Panc1 (cell line): ENCODE measurements at regions not wholly inside any gene's neighbourhood (a gene's known extent, or its start where the extent isn't known, plus 50 kb on each side); places are given as distances from the start of the nearest gene placed in this dataset.
"Not testable (repeated sequence)": the region's sequence is repeated elsewhere in the genome, so short reads cannot be mapped to it uniquely, and the experiment has no call there.

Experiments
- ATAC-seq: fragments of 200-7000 bp; cut with Tn5 transposase; 2 replicates; pipeline ENCODE4 v1.9.1; 2020; ENCODE audit warnings: mild to moderate bottlenecking, moderate library complexity
- BruUV-seq: library from RNA; stranded (reverse); fragments of 400-500 nt; replicated peaks from 2 replicates; lab custom pipeline; 2021; lab: Mats Ljungman, UMichigan
- CTCF ChIA-PET: fragments of 300-600 bp; sonication (Branson Sonifier 250); formaldehyde crosslinking; loops from one replicate; lab custom pipeline; 2022; ENCODE audit warnings: antibody characterized with exemption; lab: Charles Lee
- POLR2A ChIA-PET: fragments of 300-600 bp; sonication (Branson Sonifier 250); formaldehyde crosslinking; loops from one replicate; lab custom pipeline; 2022; ENCODE audit warnings: antibody characterized with exemption; lab: Charles Lee
- DNase-seq: peaks from one replicate; pipeline ENCODE4 v3.0.0-alpha.2; 2010; ENCODE audit warnings: low read depth, low spot score
- H3K27ac ChIP-seq: 2 replicates; pipeline ENCODE4 v1.5.1; 2011; ENCODE audit warnings: mild to moderate bottlenecking, low read length, inconsistent platforms
- H3K27me3 ChIP-seq: fragments of 200-500 bp; sonication (Bioruptor generic); 2 replicates; pipeline ENCODE4 v1.6.0; 2014; ENCODE audit warnings: low read length, inconsistent platforms; ENCODE audit not compliant: control insufficient read depth, insufficient read depth
- H3K36me3 ChIP-seq: fragments of 200-500 bp; sonication (Bioruptor generic); 2 replicates; pipeline ENCODE4 v1.5.1; 2014; ENCODE audit warnings: inconsistent platforms, mild to moderate bottlenecking, low read length, moderate library complexity; ENCODE audit not compliant: control insufficient read depth, insufficient read depth
- H3K4me1 ChIP-seq: 2 replicates; pipeline ENCODE4 v1.5.1; 2011; ENCODE audit warnings: inconsistent platforms, mild to moderate bottlenecking, low read length, moderate library complexity; ENCODE audit not compliant: control insufficient read depth, insufficient read depth
- H3K4me3 ChIP-seq, 2 experiments: 2 replicates each; pipeline ENCODE4 v1.5.1; 2011 to 2012; ENCODE audit warnings: low read depth in 2 of 2, low read length in 2 of 2, mild to moderate bottlenecking in 2 of 2, inconsistent platforms in 1 of 2, moderate library complexity in 1 of 2
- H3K9me3 ChIP-seq: fragments of 200-500 bp; sonication (Bioruptor generic); 2 replicates; pipeline ENCODE4 v1.5.1; 2014; ENCODE audit warnings: low read depth, mild to moderate bottlenecking, inconsistent platforms, low read length, moderate library complexity; ENCODE audit not compliant: control insufficient read depth, insufficient read depth
- CTCF ChIP-seq: fragments of 450-650 bp; IDR thresholded peaks from 2 replicates; pipeline ENCODE4 v1.5.1; 2017; ENCODE audit warnings: mild to moderate bottlenecking
- POLR2AphosphoS5 ChIP-seq: IDR thresholded peaks from 2 replicates; pipeline ENCODE4 v1.6.1; 2012; ENCODE audit warnings: mild to moderate bottlenecking, low read depth, low read length, moderate library complexity
- REST ChIP-seq, 2 experiments: IDR thresholded peaks; 2 replicates each; pipeline ENCODE4 v1.6.1; 2011 to 2012; ENCODE audit warnings: low read depth in 2 of 2, control low read depth in 1 of 2, low read length in 1 of 2, mild to moderate bottlenecking in 1 of 2, moderate library complexity in 1 of 2; ENCODE audit not compliant: insufficient read depth in 1 of 2
- SIN3A ChIP-seq: IDR thresholded peaks from 2 replicates; pipeline ENCODE4 v1.6.1; 2012; ENCODE audit warnings: low read depth, mild to moderate bottlenecking, low read length, moderate library complexity, borderline replicate concordance; ENCODE audit not compliant: insufficient read depth
- TCF7L2 ChIP-seq: IDR thresholded peaks from 2 replicates; pipeline ENCODE4 v1.6.1; 2011; ENCODE audit warnings: mild to moderate bottlenecking, low read depth, low read length, inconsistent platforms
- in situ Hi-C: cut with HindIII; loops from 2 replicates; pipeline ENCODE4 v1.10.0; 2016; ENCODE audit warnings: low sequenced_read_pairs, low pct_unique_long_range_greater_than_20kb
- intact Hi-C: fragments of 100-400 bp; cut with micrococcal nuclease; formaldehyde crosslinking; loops from one replicate; pipeline ENCODE4 v1.10.0; 2022; ENCODE audit not compliant: unreplicated experiment

- TF ChIP-seq REST (IDR thresholded peaks at IDR 0.05; ENCODE audit: insufficient read depth in 1 of 2, low read depth in 2 of 2, low read length in 1 of 2), result no peak
- no peak for TF ChIP-seq POLR2AphosphoS5
- TF ChIP-seq SIN3A, result no peak
- no peak for TF ChIP-seq CTCF
- TF ChIP-seq TCF7L2, result no peak
- in situ Hi-C loops, result no loop called here
- Histone ChIP-seq H3K27ac (no peak overlapping the region), H3K4me3 (no peak overlapping the region), H3K4me1 (no peaks in the 10 kb centered on the region), H3K36me3 (no peaks in the 10 kb centered on the region), H3K27me3 (no peaks in the 10 kb centered on the region), H3K9me3 (no peaks in the 10 kb centered on the region)
- BruUV-seq, result no TSS peak
- ChIA-PET CTCF (no interaction called here), POLR2A (no interaction called here)
- no peak for ATAC-seq
- intact Hi-C loops, result loop anchor here (10.0 kb wide), 1 partner anchor 60 kb away; no protein-coding TSS in a partner anchor
- DNase-seq, result no peak
These were observed 442.4 kb downstream of the RBFOX1 start for GRCh38 chr16:7775072-7775488.

- no peak for DNase-seq
- H3K4me3 ChIP-seq, result no peak overlapping the region
- no peaks in the 10 kb centered on the region for H3K9me3 ChIP-seq
- H3K4me1 ChIP-seq, result no peaks in the 10 kb centered on the region
- no peak overlapping the region for H3K27ac ChIP-seq
- H3K36me3 ChIP-seq, result no peaks in the 10 kb centered on the region
- no TSS peak for BruUV-seq
- TF ChIP-seq CTCF (no peak), POLR2AphosphoS5 (no peak), REST (IDR thresholded peaks at IDR 0.05; ENCODE audit: insufficient read depth in 1 of 2, low read depth in 2 of 2, low read length in 1 of 2) (no peak), TCF7L2 (no peak), SIN3A (no peak)
- ChIA-PET POLR2A (no interaction called here), CTCF (no interaction called here)
- intact Hi-C loops (loop anchor here (10.0 kb wide), 1 partner anchor 58 kb away; no protein-coding TSS in a partner anchor), in situ Hi-C loops (no loop called here)
- no peaks in the 10 kb centered on the region for H3K27me3 ChIP-seq
- no peak for ATAC-seq
These were observed 440.1 kb downstream of the RBFOX1 start for GRCh38 chr16:7772722-7773121.

GRCh38 chr16:7769091-7769490 lies 436.4 kb downstream of the RBFOX1 start:
- intact Hi-C loops, in situ Hi-C loops, H3K27ac ChIP-seq, H3K27me3 ChIP-seq, ATAC-seq, H3K4me1 ChIP-seq, POLR2A ChIA-PET, DNase-seq, BruUV-seq, H3K36me3 ChIP-seq, H3K4me3 ChIP-seq, CTCF ChIA-PET, H3K9me3 ChIP-seq: not testable (repeated sequence)
